ENCODE measurements at regions not wholly inside any gene's neighbourhood (a gene's known extent, or its start where the extent isn't known, plus 50 kb on each side); places are given as distances from the start of the nearest gene placed in this dataset.

DNA sequence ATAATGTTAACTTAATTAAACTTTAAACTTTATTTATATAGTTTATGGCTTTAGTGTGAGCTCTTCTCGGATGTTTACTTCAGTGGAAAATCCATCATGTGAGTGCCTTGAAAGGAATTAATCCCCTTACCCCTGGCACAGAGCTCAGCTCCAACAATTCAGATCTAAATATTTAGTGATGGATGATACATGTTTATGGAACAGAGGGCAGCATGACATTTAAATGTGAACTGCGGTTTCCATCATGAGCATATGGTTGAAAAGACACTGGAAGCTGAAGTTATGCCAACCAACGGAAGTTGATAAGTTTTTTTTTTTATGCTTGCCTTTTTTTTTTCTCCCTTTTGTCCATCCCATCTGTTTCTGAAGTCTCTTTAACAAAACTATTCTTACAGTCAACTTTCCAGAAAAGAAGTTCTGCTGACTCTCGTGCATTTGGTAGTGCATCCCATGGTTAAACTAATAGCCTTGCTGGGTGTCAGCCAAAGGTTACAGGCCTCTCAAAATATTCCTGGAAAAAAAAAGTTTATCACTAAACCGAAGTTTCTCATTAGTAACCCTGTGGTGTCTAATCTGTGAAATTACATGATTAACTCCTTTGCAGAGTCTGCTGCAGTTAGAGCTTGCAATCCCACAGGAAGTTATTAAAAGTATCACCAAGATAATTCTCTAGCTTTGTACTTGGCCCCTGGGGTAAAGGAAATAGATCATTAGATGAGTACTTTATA is 243.9 kb upstream of the TCF21 start:
- no peaks in the 10 kb centered on the region for H3K36me3 ChIP-seq (ENCODE audit: control insufficient read depth in 2 of 2, insufficient read depth in 2 of 2, low read length in 2 of 2)
- no peak overlapping the region for H3K9ac ChIP-seq (ENCODE audit: low read depth in 1 of 2, low read length in 2 of 2)
- no peaks in the 10 kb centered on the region for H3K9me3 ChIP-seq (ENCODE audit: control insufficient read depth in 2 of 2, low read length in 2 of 2)
- no peaks in the 10 kb centered on the region for H3K4me1 ChIP-seq (ENCODE audit: control insufficient read depth in 2 of 2, insufficient read depth in 2 of 2, low read length in 2 of 2)
- no peak overlapping the region for H3K27ac ChIP-seq (ENCODE audit: low read depth in 2 of 2, low read length in 2 of 2)
- no peak overlapping the region for H3K4me3 ChIP-seq (ENCODE audit: low read length in 2 of 2)
- no peaks in the 10 kb centered on the region for H3K27me3 ChIP-seq (ENCODE audit: control insufficient read depth in 2 of 2, insufficient read depth in 2 of 2, low read length in 2 of 2)

DNA sequence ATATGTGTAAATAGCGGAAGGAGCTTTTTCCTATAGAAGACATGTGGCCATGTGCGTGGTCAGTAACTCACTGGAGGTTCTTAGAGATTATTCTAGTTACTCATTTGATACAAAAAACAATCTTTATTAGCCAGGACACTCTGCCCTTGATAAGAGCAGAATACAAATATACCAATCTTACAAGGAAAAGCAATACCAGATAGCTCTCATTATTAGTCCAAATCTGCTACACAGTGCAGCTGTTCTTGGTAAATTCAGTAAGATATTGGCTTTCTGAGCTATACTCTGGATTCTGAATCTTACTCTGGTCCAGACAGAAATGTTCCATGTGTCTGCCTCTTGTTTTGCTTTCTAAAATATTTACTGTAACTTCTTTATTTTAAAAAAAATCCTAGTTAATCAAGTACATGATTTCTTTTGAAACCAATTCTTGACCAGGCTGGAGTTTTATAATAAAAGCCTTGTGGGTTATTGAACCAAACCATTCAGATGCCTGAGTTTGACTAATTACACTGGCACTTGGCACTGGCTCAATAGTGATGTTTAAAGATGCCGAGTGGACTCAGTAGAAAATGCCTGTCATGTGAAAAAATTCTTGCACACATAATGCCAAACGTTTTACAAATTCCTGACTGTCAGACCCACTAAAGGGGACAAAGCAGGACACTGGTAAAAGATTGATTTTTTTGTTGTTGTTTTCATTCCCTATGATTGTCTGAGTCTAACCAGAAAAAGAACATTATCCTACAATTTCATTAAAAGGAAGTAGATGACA is 242.8 kb upstream of the TCF21 start:
- Histone ChIP-seq H3K9ac (ENCODE audit: low read depth in 1 of 2, low read length in 2 of 2) (no peak overlapping the region), H3K27ac (ENCODE audit: low read depth in 2 of 2, low read length in 2 of 2) (no peak overlapping the region), H3K36me3 (ENCODE audit: control insufficient read depth in 2 of 2, insufficient read depth in 2 of 2, low read length in 2 of 2) (no peaks in the 10 kb centered on the region), H3K27me3 (ENCODE audit: control insufficient read depth in 2 of 2, insufficient read depth in 2 of 2, low read length in 2 of 2) (no peaks in the 10 kb centered on the region), H3K9me3 (ENCODE audit: control insufficient read depth in 2 of 2, low read length in 2 of 2) (no peaks in the 10 kb centered on the region), H3K4me3 (ENCODE audit: low read length in 2 of 2) (no peak overlapping the region), H3K4me1 (ENCODE audit: control insufficient read depth in 2 of 2, insufficient read depth in 2 of 2, low read length in 2 of 2) (no peaks in the 10 kb centered on the region)

DNA sequence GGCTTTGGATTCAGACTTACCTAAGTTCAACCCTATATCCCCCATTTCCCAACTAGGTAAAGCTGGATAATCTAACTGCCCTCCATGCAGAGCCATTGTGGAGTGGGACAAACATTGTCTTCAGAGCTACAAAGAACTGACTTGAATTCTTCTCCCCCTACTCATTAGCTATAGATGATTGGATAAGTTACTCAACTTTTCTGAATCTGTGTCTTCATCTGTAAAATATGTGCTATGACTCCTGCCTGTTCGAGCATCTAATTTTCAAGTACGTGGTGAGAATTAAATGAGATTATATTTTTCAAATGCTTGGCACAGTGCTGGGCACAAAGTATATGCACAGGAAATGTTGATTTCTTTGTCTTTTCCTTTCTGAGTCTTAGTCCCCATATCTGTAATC is 240.3 kb upstream of the TCF21 start:
- H3K9me3 ChIP-seq (ENCODE audit: control insufficient read depth in 2 of 2, low read length in 2 of 2): no peaks in the 10 kb centered on the region
- H3K4me1 ChIP-seq (ENCODE audit: control insufficient read depth in 2 of 2, insufficient read depth in 2 of 2, low read length in 2 of 2): no peaks in the 10 kb centered on the region
- no peaks in the 10 kb centered on the region for H3K27me3 ChIP-seq (ENCODE audit: control insufficient read depth in 2 of 2, insufficient read depth in 2 of 2, low read length in 2 of 2)
- H3K9ac ChIP-seq (ENCODE audit: low read depth in 1 of 2, low read length in 2 of 2): no peak overlapping the region
- H3K4me3 ChIP-seq (ENCODE audit: low read length in 2 of 2): no peak overlapping the region
- H3K36me3 ChIP-seq (ENCODE audit: control insufficient read depth in 2 of 2, insufficient read depth in 2 of 2, low read length in 2 of 2): no peaks in the 10 kb centered on the region
- no peak overlapping the region for H3K27ac ChIP-seq (ENCODE audit: low read depth in 2 of 2, low read length in 2 of 2)

DNA sequence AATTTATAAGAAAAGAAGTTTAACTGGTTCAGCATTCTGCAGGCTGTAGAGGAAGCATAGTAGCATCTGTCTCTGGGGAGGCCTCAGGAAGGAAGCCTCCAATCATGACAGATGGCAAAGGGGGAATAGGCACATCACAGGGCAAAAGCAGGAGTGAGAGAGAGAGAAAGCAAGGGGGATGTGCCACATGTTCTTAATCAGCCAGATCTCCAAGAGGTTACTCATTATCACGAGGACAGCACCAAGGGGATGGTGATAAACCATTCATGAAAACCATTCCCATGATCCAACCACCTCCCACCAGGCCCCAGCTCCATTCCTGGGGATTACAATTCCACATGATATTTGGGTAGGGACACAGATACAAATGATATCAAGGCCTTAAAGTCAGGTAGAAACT is 217.5 kb upstream of the TCF21 start:
- Histone ChIP-seq H3K4me3 (ENCODE audit: low read length in 2 of 2) (no peak overlapping the region), H3K27me3 (ENCODE audit: control insufficient read depth in 2 of 2, insufficient read depth in 2 of 2, low read length in 2 of 2) (no peaks in the 10 kb centered on the region), H3K36me3 (ENCODE audit: control insufficient read depth in 2 of 2, insufficient read depth in 2 of 2, low read length in 2 of 2) (no peaks in the 10 kb centered on the region), H3K4me1 (ENCODE audit: control insufficient read depth in 2 of 2, insufficient read depth in 2 of 2, low read length in 2 of 2) (no peaks in the 10 kb centered on the region), H3K9ac (ENCODE audit: low read depth in 1 of 2, low read length in 2 of 2) (no peak overlapping the region), H3K9me3 (ENCODE audit: control insufficient read depth in 2 of 2, low read length in 2 of 2) (no peaks in the 10 kb centered on the region), H3K27ac (ENCODE audit: low read depth in 2 of 2, low read length in 2 of 2) (no peak overlapping the region)

DNA sequence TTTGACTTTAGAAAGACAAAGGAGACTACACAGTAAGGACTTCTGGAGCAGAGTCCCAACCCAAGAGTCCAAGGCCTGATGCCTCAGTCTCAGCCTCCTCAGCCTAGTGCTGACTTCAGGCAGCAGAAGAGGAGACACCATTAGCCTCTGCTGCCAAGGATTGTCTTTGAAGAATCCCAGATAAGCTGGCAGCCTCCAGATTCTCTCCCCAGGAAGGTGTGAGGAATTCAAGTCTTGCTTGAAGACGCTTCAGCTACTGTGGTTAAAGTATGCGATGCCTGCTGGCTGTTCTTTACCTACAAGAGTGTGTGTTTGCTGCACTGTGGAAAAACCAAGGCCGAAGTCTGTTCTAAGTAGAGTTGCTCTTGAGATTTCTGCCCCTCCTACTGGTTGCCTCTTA is 215.9 kb upstream of the TCF21 start:
- Histone ChIP-seq H3K4me1 (ENCODE audit: control insufficient read depth in 2 of 2, insufficient read depth in 2 of 2, low read length in 2 of 2) (no peaks in the 10 kb centered on the region), H3K27ac (ENCODE audit: low read depth in 2 of 2, low read length in 2 of 2) (no peak overlapping the region), H3K9ac (ENCODE audit: low read depth in 1 of 2, low read length in 2 of 2) (no peak overlapping the region), H3K9me3 (ENCODE audit: control insufficient read depth in 2 of 2, low read length in 2 of 2) (no peaks in the 10 kb centered on the region), H3K27me3 (ENCODE audit: control insufficient read depth in 2 of 2, insufficient read depth in 2 of 2, low read length in 2 of 2) (no peaks in the 10 kb centered on the region), H3K36me3 (ENCODE audit: control insufficient read depth in 2 of 2, insufficient read depth in 2 of 2, low read length in 2 of 2) (no peaks in the 10 kb centered on the region), H3K4me3 (ENCODE audit: low read length in 2 of 2) (no peak overlapping the region)

DNA sequence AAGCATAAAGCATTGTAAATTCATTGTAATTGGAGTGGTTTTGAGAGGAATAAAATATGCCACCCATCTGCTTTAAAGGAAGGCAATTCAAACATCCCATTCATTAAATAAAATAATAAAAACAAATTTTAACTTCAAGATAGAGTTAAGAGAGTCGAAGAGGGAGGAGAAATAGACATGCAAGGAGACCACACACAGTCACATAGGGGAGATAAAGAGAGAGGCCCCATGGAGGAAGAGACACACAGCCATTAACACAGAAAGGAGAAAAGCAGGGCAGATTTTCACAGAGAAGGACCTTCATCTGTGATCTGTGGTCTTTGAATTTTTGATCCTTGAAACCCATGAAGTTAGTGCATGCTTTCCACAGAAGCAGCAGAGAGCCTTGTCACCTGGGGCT is 214.3 kb upstream of the TCF21 start:
- Histone ChIP-seq H3K4me1 (ENCODE audit: control insufficient read depth in 2 of 2, insufficient read depth in 2 of 2, low read length in 2 of 2) (no peaks in the 10 kb centered on the region), H3K27me3 (ENCODE audit: control insufficient read depth in 2 of 2, insufficient read depth in 2 of 2, low read length in 2 of 2) (no peaks in the 10 kb centered on the region), H3K27ac (ENCODE audit: low read depth in 2 of 2, low read length in 2 of 2) (no peak overlapping the region), H3K36me3 (ENCODE audit: control insufficient read depth in 2 of 2, insufficient read depth in 2 of 2, low read length in 2 of 2) (no peaks in the 10 kb centered on the region), H3K4me3 (ENCODE audit: low read length in 2 of 2) (no peak overlapping the region), H3K9me3 (ENCODE audit: control insufficient read depth in 2 of 2, low read length in 2 of 2) (no peaks in the 10 kb centered on the region), H3K9ac (ENCODE audit: low read depth in 1 of 2, low read length in 2 of 2) (no peak overlapping the region)

DNA sequence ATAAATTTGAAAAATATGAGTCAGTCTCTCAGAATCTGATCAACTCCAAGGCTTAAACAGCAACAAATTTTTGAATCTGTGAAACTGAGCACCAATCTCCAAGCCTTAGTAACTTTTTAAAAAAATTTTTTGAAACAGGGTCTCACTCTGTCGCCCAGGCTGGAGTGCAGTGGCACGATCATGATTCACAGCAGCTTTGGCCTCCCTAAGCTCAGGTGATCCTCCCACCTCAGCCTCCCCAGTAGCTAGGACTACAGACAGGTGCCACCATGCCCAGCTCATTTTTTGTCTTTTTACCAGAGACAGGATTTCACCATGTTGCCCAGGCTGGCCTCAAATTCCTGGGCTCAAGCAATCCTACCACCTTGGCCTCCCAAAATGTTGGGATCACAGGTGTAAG is 207.9 kb upstream of the TCF21 start:
- H3K27ac ChIP-seq (ENCODE audit: low read depth in 2 of 2, low read length in 2 of 2): no peak overlapping the region
- no peak overlapping the region for H3K9ac ChIP-seq (ENCODE audit: low read depth in 1 of 2, low read length in 2 of 2)
- no peak overlapping the region for H3K4me3 ChIP-seq (ENCODE audit: low read length in 2 of 2)
- H3K27me3 ChIP-seq (ENCODE audit: control insufficient read depth in 2 of 2, insufficient read depth in 2 of 2, low read length in 2 of 2): no peaks in the 10 kb centered on the region
- H3K4me1 ChIP-seq (ENCODE audit: control insufficient read depth in 2 of 2, insufficient read depth in 2 of 2, low read length in 2 of 2): no peaks in the 10 kb centered on the region
- no peaks in the 10 kb centered on the region for H3K36me3 ChIP-seq (ENCODE audit: control insufficient read depth in 2 of 2, insufficient read depth in 2 of 2, low read length in 2 of 2)
- no peaks in the 10 kb centered on the region for H3K9me3 ChIP-seq (ENCODE audit: control insufficient read depth in 2 of 2, low read length in 2 of 2)

DNA sequence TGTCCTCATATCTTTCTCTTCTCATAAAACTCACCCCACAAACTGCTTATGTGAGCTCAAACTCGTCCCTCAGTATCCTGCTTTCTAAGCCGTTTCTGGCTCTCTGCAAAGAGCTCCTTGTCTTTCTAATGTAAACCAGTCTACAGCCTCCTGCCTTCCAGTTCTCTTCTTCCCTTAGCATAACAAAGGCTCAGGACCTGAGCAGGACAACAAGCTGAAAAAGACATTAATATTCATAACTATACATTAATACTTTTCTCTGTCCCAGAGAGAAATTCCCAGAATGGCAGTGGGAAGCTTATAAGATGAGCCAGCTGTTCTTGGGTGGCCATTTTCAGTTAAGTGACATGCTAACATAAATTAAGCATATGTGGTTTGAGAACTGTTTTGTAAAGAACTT is 207.0 kb upstream of the TCF21 start:
- H3K4me1 ChIP-seq (ENCODE audit: control insufficient read depth in 2 of 2, insufficient read depth in 2 of 2, low read length in 2 of 2): no peaks in the 10 kb centered on the region
- no peaks in the 10 kb centered on the region for H3K9me3 ChIP-seq (ENCODE audit: control insufficient read depth in 2 of 2, low read length in 2 of 2)
- H3K4me3 ChIP-seq (ENCODE audit: low read length in 2 of 2): no peak overlapping the region
- H3K9ac ChIP-seq (ENCODE audit: low read depth in 1 of 2, low read length in 2 of 2): no peak overlapping the region
- no peaks in the 10 kb centered on the region for H3K27me3 ChIP-seq (ENCODE audit: control insufficient read depth in 2 of 2, insufficient read depth in 2 of 2, low read length in 2 of 2)
- H3K27ac ChIP-seq (ENCODE audit: low read depth in 2 of 2, low read length in 2 of 2): no peak overlapping the region
- no peaks in the 10 kb centered on the region for H3K36me3 ChIP-seq (ENCODE audit: control insufficient read depth in 2 of 2, insufficient read depth in 2 of 2, low read length in 2 of 2)

DNA sequence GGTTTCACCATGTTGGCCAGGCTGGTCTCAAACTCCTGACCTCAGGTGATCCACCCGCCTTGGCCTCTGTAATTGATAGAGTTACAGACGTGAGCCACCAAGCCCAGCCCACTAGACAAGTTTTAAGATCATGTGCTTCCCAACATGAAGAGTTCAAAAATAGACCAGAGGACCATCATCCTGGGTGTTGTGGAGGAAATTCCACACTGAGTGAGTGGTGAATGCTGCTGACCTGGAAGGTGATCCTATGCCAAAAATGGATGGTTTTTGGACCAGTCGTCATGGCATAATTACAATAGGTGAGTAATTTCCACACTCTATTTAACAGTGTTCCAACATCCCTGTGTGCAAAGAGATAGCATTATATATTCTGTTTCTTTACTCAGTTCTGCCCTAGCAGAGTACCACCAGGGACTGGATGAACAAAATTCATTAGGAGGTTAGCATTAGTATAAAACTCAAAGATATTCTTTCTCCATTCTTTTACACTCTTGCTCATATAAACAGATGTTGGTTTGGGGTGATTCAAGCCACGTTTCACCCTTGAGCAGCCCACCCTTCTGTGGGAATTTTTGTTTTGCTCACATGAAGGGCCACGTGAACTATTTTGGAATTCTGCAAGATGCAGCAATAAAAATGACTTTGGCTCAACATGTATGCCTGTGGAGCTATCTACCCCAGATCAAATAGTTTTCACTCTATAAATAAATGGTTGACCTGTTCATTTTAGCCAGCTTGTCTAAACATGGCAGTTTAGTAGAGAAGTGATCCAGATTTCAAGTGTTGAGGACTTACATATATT is 206.2 kb upstream of the TCF21 start:
- no peaks in the 10 kb centered on the region for H3K4me1 ChIP-seq (ENCODE audit: control insufficient read depth in 2 of 2, insufficient read depth in 2 of 2, low read length in 2 of 2)

DNA sequence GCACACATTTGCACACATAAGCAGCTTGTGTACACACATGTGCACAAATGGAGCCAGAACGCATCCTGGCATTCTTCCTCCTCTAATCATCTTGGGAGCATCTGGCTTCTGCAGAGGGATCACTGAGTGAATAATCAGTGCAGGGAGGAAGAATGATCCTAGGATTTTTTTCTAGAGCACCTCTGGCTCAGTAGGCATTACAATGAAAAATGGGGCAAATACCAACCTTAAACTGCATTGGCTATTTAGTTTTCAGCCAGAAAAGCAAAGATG is 205.7 kb upstream of the TCF21 start:
- Histone ChIP-seq H3K27ac (ENCODE audit: low read depth in 2 of 2, low read length in 2 of 2) (no peak overlapping the region), H3K27me3 (ENCODE audit: control insufficient read depth in 2 of 2, insufficient read depth in 2 of 2, low read length in 2 of 2) (no peaks in the 10 kb centered on the region), H3K9me3 (ENCODE audit: control insufficient read depth in 2 of 2, low read length in 2 of 2) (no peaks in the 10 kb centered on the region), H3K4me1 (ENCODE audit: control insufficient read depth in 2 of 2, insufficient read depth in 2 of 2, low read length in 2 of 2) (no peaks in the 10 kb centered on the region), H3K4me3 (ENCODE audit: low read length in 2 of 2) (no peak overlapping the region), H3K9ac (ENCODE audit: low read depth in 1 of 2, low read length in 2 of 2) (no peak overlapping the region), H3K36me3 (ENCODE audit: control insufficient read depth in 2 of 2, insufficient read depth in 2 of 2, low read length in 2 of 2) (no peaks in the 10 kb centered on the region)

More for the DNA sequence above, 206.2 kb upstream of the TCF21 start:
- H3K4me3 ChIP-seq (ENCODE audit: low read length in 2 of 2): no peak overlapping the region
- no peak overlapping the region for H3K27ac ChIP-seq (ENCODE audit: low read depth in 2 of 2, low read length in 2 of 2)
- H3K27me3 ChIP-seq (ENCODE audit: control insufficient read depth in 2 of 2, insufficient read depth in 2 of 2, low read length in 2 of 2): no peaks in the 10 kb centered on the region
- H3K9ac ChIP-seq (ENCODE audit: low read depth in 1 of 2, low read length in 2 of 2): no peak overlapping the region
- H3K36me3 ChIP-seq (ENCODE audit: control insufficient read depth in 2 of 2, insufficient read depth in 2 of 2, low read length in 2 of 2): no peaks in the 10 kb centered on the region
- H3K9me3 ChIP-seq (ENCODE audit: control insufficient read depth in 2 of 2, low read length in 2 of 2): no peaks in the 10 kb centered on the region
